HepG2 (cell line): ENCODE measurements at regions not wholly inside any gene's neighbourhood (a gene's known extent, or its start where the extent isn't known, plus 50 kb on each side); places are given as distances from the start of the nearest gene placed in this dataset.

ENCODE experiments used
- ATAC-seq: fragments of 200-7000 bp; cut with Tn5 transposase; 3 replicates; pipeline ENCODE4 v1.9.1; 2020; ENCODE audit warnings: mild to moderate bottlenecking, moderate library complexity
- BruUV-seq: library from RNA; stranded (reverse); fragments of 400-500 nt; replicated peaks from 2 replicates; lab custom pipeline; 2021; lab: Mats Ljungman, UMichigan
- CTCF ChIA-PET: fragments of 300-600 bp; formaldehyde crosslinking; extraction: SDS; loops from one replicate; lab custom pipeline; 2021; ENCODE audit warnings: low total read pairs, inconsistent platforms, low intra/inter-chr PET ratio; lab: Yijun Ruan, JAX
- POLR2A ChIA-PET: fragments of 350-600 bp; sonication (Branson Sonifier 250); formaldehyde crosslinking; loops from one replicate; lab custom pipeline; 2020; ENCODE audit warnings: antibody characterized with exemption, inconsistent platforms; lab: Yijun Ruan, JAX
- DNase-seq: peaks from one replicate; pipeline ENCODE4 v3.0.0-alpha.2; 2015; ENCODE audit warnings: low spot score
- FAIRE-seq: peaks from 3 replicates; lab custom pipeline; 2011; peaks lifted over from hg19 to GRCh38; lab: Jason Lieb, UNC
- H2AFZ ChIP-seq: one replicate; pipeline ENCODE4 v1.6.1; 2011; ENCODE audit warnings: low read length, inconsistent platforms
- H3K27ac ChIP-seq: fragments of 300-600 bp; 3 replicates; pipeline ENCODE4 v1.8.0; 2011; ENCODE audit warnings: mixed run types, mild to moderate bottlenecking, mixed read lengths, low read length, inconsistent platforms; ENCODE audit not compliant: insufficient read depth; ENCODE audit errors: extremely low read length
- H3K27me3 ChIP-seq, 2 experiments: fragments of 200-600 bp in 1 of 2; 2 replicates in 1 of 2; 3 replicates in 1 of 2; pipeline versions ENCODE4 v1.6.0 to v1.8.0; 2011; ENCODE audit warnings: low read length in 2 of 2, mild to moderate bottlenecking in 2 of 2, moderate library complexity in 2 of 2, inconsistent platforms in 1 of 2; ENCODE audit not compliant: insufficient read depth in 2 of 2, control insufficient read depth in 1 of 2
- H3K36me3 ChIP-seq, 2 experiments: fragments of 200-600 bp in 1 of 2; replicated peaks in 1 of 2; 2 replicates in 1 of 2; 3 replicates in 1 of 2; pipeline versions ENCODE4 v1.5.1 to v1.8.0; 2011; ENCODE audit warnings: low read length in 2 of 2, inconsistent platforms in 1 of 2; ENCODE audit not compliant: insufficient read depth in 2 of 2, control insufficient read depth in 1 of 2
- H3K4me1 ChIP-seq: 2 replicates; pipeline ENCODE4 v1.5.1; 2012; ENCODE audit warnings: low read length, inconsistent platforms; ENCODE audit not compliant: insufficient read depth
- H3K4me2 ChIP-seq: 2 replicates; pipeline ENCODE4 v1.6.0; 2011; ENCODE audit warnings: low read depth, low read length, inconsistent platforms
- H3K4me3 ChIP-seq, 3 experiments: fragments of 200-600 bp in 1 of 3; sonication (generic), shearing (Covaris generic) in 1 of 3; replicated peaks in 1 of 3; 2 replicates each; pipeline ENCODE4 v1.5.1; 2011 to 2016; ENCODE audit warnings: low read length in 3 of 3, inconsistent platforms in 2 of 3, low read depth in 2 of 3, mild to moderate bottlenecking in 2 of 3, control low read depth in 1 of 3, mixed read lengths in 1 of 3; ENCODE audit not compliant: insufficient read depth in 1 of 3
- H3K79me2 ChIP-seq: one replicate; pipeline ENCODE4 v1.6.1; 2011; ENCODE audit warnings: low read length, inconsistent platforms; ENCODE audit not compliant: insufficient read depth
- H3K9ac ChIP-seq: 2 replicates; pipeline ENCODE4 v1.6.0; 2011; ENCODE audit warnings: mild to moderate bottlenecking, low read depth, low read length, inconsistent platforms; ENCODE audit not compliant: insufficient read depth
- H3K9me3 ChIP-seq: 2 replicates; pipeline ENCODE4 v1.5.1; 2012; ENCODE audit warnings: mild to moderate bottlenecking, low read length
- H4K20me1 ChIP-seq: 2 replicates; pipeline ENCODE4 v1.6.0; 2011; ENCODE audit warnings: inconsistent platforms, mild to moderate bottlenecking, low read length, moderate library complexity; ENCODE audit not compliant: insufficient read depth
- CENPT ChIP-seq: sonication (generic); formaldehyde crosslinking; IDR thresholded peaks from 2 replicates; pipeline ENCODE4 v1.8.0; 2022; ENCODE audit warnings: low read depth, mild to moderate bottlenecking, moderate library complexity, missing genetic modification reagents
- CREBL2 ChIP-seq: sonication (generic); formaldehyde crosslinking; IDR thresholded peaks from 2 replicates; pipeline ENCODE4 v1.8.1; 2023; ENCODE audit warnings: missing genetic modification reagents, mild to moderate bottlenecking, borderline replicate concordance
- FOXK1 ChIP-seq: sonication (generic); formaldehyde crosslinking; IDR thresholded peaks from 2 replicates; pipeline ENCODE4 v1.4.0; 2020; ENCODE audit warnings: low read depth, missing genetic modification reagents, borderline replicate concordance
- JUN ChIP-seq: sonication (generic); formaldehyde crosslinking; IDR thresholded peaks from 2 replicates; pipeline ENCODE4 v1.4.0; 2020; ENCODE audit warnings: mild to moderate bottlenecking, missing genetic modification reagents
- MEF2D ChIP-seq: sonication (generic); formaldehyde crosslinking; IDR thresholded peaks from 2 replicates; pipeline ENCODE4 v1.5.1; 2020; ENCODE audit warnings: mild to moderate bottlenecking, missing genetic modification reagents
- NCOA2 ChIP-seq: sonication (generic); formaldehyde crosslinking; IDR thresholded peaks from 2 replicates; pipeline ENCODE4 v1.8.0; 2022; ENCODE audit warnings: inconsistent platforms
- PITX1 ChIP-seq: sonication (generic); formaldehyde crosslinking; IDR thresholded peaks from 2 replicates; pipeline ENCODE4 v1.5.1; 2020; ENCODE audit warnings: mild to moderate bottlenecking, missing genetic modification reagents
- TAF1 ChIP-seq: sonication (generic); formaldehyde crosslinking; IDR thresholded peaks from 2 replicates; pipeline ENCODE4 v1.4.0; 2020; ENCODE audit warnings: missing genetic modification reagents
- YY1 ChIP-seq: IDR thresholded peaks from 2 replicates; pipeline ENCODE4 v1.6.1; 2011; ENCODE audit warnings: low read length, low read depth, moderate library complexity, mild to moderate bottlenecking; ENCODE audit not compliant: insufficient read depth, insufficient replicate concordance
- ZNF451 ChIP-seq: sonication (generic); formaldehyde crosslinking; IDR thresholded peaks from 2 replicates; pipeline ENCODE4 v1.5.0; 2020; ENCODE audit warnings: mild to moderate bottlenecking, missing genetic modification reagents
- ZNF720 ChIP-seq: sonication (generic); formaldehyde crosslinking; IDR thresholded peaks from 2 replicates; pipeline ENCODE4 v1.4.0; 2020; ENCODE audit warnings: missing genetic modification reagents
- ZZZ3 ChIP-seq: sonication (generic); formaldehyde crosslinking; IDR thresholded peaks from 2 replicates; pipeline ENCODE4 v1.4.0; 2020; ENCODE audit warnings: missing genetic modification reagents, mild to moderate bottlenecking, borderline replicate concordance
- WGBS: methylation state at CpG from one replicate; pipeline ENCODE4 v1.1.6; 2017; ENCODE audit warnings: low lambda C conversion rate; 5-methylcytosine and 5-hydroxymethylcytosine counted together
- in situ Hi-C: cut with HindIII; loops from 2 replicates; pipeline ENCODE4 v1.10.0; 2017; ENCODE audit warnings: low pct_unique_long_range_greater_than_20kb; ENCODE audit not compliant: extremely low pct_ligation_motif_present
- intact Hi-C: fragments of 100-400 bp; cut with micrococcal nuclease; formaldehyde crosslinking; loops from one replicate; pipeline ENCODE4 v1.10.0; 2022; ENCODE audit not compliant: unreplicated experiment
- TF ChIP-seq, protein P1 (sequence below): sonication (generic); formaldehyde crosslinking; IDR thresholded peaks from 2 replicates; pipeline ENCODE4 v1.5.0; 2020; ENCODE audit warnings: missing genetic modification reagents
- TF ChIP-seq, protein P2 (sequence below): sonication (generic); formaldehyde crosslinking; IDR thresholded peaks from 2 replicates; pipeline ENCODE4 v1.5.1; 2020; ENCODE audit warnings: mild to moderate bottlenecking, missing genetic modification reagents, borderline replicate concordance
- TF ChIP-seq, protein P3 (sequence below): sonication (generic); formaldehyde crosslinking; IDR thresholded peaks from 2 replicates; pipeline ENCODE4 v1.4.0; 2020; ENCODE audit warnings: mild to moderate bottlenecking, missing genetic modification reagents
- TF ChIP-seq, protein P4 (sequence below): sonication (generic); formaldehyde crosslinking; IDR thresholded peaks from 2 replicates; pipeline ENCODE4 v1.9.0; 2021; ENCODE audit warnings: missing genetic modification reagents, borderline replicate concordance

DNA sequence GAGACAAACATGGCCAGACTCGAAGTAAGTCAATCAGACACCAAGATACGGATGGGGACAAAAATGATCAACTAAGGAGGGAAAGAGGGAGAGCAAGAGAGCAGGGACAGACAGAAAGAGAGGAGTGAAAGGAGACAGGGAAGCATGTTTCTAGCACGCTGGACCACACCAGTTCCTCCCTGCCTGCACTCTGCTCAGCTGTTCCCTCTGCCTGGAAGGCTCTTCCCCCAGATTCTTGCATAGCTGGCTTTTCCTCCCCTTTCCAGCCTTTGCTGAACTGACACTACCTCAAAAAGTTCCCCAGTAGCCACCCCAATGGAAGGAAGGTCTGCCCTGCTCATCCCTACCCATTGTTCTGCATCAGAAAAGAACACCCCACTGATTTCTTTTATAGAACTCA, 185.9 kb downstream of the MAFB start:
- no peaks in the 10 kb centered on the region for H3K36me3 ChIP-seq
- H3K4me2 ChIP-seq, result no peak overlapping the region
- CTCF ChIA-PET, result no interaction called here
- H3K9ac ChIP-seq, result no peak overlapping the region
- no peaks in the 10 kb centered on the region for H3K4me1 ChIP-seq
- no TSS peak for BruUV-seq
- H3K27ac ChIP-seq, result no peak overlapping the region
- H3K79me2 ChIP-seq, result no peaks in the 10 kb centered on the region
- POLR2A ChIA-PET, result no interaction called here
- DNase-seq (no peak), ATAC-seq (no peak), FAIRE-seq (no peak)
- 3% methylated on average over 3 of the region's 3 CpGs for WGBS
- in situ Hi-C loops, result no loop called here
- no peaks in the 10 kb centered on the region for H4K20me1 ChIP-seq
- TF ChIP-seq FOXK1 (CRISPR knock-in tag) (no peak), MEF2D (no peak), PITX1 (CRISPR knock-in tag) (no peak), ZNF720 (CRISPR knock-in tag) (no peak), TAF1 (CRISPR knock-in tag) (no peak), ZNF451 (CRISPR knock-in tag) (no peak), NCOA2 (CRISPR knock-in tag) (no peak), JUN (CRISPR knock-in tag) (no peak), ZZZ3 (no peak), CREBL2 (CRISPR knock-in tag) (no peak), YY1 (no peak), CENPT (CRISPR knock-in tag) (no peak)
- TF ChIP-seq, protein P1, sequence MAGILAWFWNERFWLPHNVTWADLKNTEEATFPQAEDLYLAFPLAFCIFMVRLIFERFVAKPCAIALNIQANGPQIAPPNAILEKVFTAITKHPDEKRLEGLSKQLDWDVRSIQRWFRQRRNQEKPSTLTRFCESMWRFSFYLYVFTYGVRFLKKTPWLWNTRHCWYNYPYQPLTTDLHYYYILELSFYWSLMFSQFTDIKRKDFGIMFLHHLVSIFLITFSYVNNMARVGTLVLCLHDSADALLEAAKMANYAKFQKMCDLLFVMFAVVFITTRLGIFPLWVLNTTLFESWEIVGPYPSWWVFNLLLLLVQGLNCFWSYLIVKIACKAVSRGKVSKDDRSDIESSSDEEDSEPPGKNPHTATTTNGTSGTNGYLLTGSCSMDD (CRISPR knock-in tag), result no peak
- TF ChIP-seq, protein P2, sequence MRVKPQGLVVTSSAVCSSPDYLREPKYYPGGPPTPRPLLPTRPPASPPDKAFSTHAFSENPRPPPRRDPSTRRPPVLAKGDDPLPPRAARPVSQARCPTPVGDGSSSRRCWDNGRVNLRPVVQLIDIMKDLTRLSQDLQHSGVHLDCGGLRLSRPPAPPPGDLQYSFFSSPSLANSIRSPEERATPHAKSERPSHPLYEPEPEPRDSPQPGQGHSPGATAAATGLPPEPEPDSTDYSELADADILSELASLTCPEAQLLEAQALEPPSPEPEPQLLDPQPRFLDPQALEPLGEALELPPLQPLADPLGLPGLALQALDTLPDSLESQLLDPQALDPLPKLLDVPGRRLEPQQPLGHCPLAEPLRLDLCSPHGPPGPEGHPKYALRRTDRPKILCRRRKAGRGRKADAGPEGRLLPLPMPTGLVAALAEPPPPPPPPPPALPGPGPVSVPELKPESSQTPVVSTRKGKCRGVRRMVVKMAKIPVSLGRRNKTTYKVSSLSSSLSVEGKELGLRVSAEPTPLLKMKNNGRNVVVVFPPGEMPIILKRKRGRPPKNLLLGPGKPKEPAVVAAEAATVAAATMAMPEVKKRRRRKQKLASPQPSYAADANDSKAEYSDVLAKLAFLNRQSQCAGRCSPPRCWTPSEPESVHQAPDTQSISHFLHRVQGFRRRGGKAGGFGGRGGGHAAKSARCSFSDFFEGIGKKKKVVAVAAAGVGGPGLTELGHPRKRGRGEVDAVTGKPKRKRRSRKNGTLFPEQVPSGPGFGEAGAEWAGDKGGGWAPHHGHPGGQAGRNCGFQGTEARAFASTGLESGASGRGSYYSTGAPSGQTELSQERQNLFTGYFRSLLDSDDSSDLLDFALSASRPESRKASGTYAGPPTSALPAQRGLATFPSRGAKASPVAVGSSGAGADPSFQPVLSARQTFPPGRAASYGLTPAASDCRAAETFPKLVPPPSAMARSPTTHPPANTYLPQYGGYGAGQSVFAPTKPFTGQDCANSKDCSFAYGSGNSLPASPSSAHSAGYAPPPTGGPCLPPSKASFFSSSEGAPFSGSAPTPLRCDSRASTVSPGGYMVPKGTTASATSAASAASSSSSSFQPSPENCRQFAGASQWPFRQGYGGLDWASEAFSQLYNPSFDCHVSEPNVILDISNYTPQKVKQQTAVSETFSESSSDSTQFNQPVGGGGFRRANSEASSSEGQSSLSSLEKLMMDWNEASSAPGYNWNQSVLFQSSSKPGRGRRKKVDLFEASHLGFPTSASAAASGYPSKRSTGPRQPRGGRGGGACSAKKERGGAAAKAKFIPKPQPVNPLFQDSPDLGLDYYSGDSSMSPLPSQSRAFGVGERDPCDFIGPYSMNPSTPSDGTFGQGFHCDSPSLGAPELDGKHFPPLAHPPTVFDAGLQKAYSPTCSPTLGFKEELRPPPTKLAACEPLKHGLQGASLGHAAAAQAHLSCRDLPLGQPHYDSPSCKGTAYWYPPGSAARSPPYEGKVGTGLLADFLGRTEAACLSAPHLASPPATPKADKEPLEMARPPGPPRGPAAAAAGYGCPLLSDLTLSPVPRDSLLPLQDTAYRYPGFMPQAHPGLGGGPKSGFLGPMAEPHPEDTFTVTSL (CRISPR knock-in tag), result no peak
- TF ChIP-seq, protein P3, sequence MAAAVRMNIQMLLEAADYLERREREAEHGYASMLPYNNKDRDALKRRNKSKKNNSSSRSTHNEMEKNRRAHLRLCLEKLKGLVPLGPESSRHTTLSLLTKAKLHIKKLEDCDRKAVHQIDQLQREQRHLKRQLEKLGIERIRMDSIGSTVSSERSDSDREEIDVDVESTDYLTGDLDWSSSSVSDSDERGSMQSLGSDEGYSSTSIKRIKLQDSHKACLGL, result no peak
- TF ChIP-seq, protein P4, sequence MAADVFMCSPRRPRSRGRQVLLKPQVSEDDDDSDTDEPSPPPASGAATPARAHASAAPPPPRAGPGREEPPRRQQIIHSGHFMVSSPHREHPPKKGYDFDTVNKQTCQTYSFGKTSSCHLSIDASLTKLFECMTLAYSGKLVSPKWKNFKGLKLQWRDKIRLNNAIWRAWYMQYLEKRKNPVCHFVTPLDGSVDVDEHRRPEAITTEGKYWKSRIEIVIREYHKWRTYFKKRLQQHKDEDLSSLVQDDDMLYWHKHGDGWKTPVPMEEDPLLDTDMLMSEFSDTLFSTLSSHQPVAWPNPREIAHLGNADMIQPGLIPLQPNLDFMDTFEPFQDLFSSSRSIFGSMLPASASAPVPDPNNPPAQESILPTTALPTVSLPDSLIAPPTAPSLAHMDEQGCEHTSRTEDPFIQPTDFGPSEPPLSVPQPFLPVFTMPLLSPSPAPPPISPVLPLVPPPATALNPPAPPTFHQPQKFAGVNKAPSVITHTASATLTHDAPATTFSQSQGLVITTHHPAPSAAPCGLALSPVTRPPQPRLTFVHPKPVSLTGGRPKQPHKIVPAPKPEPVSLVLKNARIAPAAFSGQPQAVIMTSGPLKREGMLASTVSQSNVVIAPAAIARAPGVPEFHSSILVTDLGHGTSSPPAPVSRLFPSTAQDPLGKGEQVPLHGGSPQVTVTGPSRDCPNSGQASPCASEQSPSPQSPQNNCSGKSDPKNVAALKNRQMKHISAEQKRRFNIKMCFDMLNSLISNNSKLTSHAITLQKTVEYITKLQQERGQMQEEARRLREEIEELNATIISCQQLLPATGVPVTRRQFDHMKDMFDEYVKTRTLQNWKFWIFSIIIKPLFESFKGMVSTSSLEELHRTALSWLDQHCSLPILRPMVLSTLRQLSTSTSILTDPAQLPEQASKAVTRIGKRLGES (CRISPR knock-in tag), result no peak
- H2AFZ ChIP-seq, result no peak overlapping the region
- H3K9me3 ChIP-seq, result no peaks in the 10 kb centered on the region
- no peaks in the 10 kb centered on the region for H3K27me3 ChIP-seq
- H3K4me3 ChIP-seq, result no peak overlapping the region
- intact Hi-C loops, result no loop called here
